GM20431 (cell line): ENCODE measurements at regions not wholly inside any gene's neighbourhood (a gene's known extent, or its start where the extent isn't known, plus 50 kb on each side); places are given as distances from the start of the nearest gene placed in this dataset.

Experiments used
- in situ Hi-C: fragments of 300-500 bp; cut with MseI, MboI; formaldehyde crosslinking; loops from one replicate; pipeline ENCODE4 v1.15.0; 2020; ENCODE audit warnings: low sequenced_read_pairs; ENCODE audit not compliant: unreplicated experiment

GRCh38 chr10:89879121-89879520, 177.7 kb downstream of the KIF20B start:
- in situ Hi-C loops: no loop called here

GRCh38 chr10:89887406-89887805, 186.0 kb downstream of the KIF20B start:
- in situ Hi-C loops: no loop called here

- in situ Hi-C loops: no loop called here
These were observed 186.4 kb downstream of the KIF20B start for GRCh38 chr10:89887830-89888229.

GRCh38 chr10:89888321-89889070, 187.1 kb downstream of the KIF20B start:
- in situ Hi-C loops: no loop called here

- in situ Hi-C loops: no loop called here
These were observed 188.2 kb downstream of the KIF20B start for GRCh38 chr10:89889606-89890005.

- in situ Hi-C loops: no loop called here
These were observed 189.7 kb downstream of the KIF20B start for GRCh38 chr10:89891006-89891535.

- in situ Hi-C loops: no loop called here
These were observed 192.7 kb downstream of the KIF20B start for GRCh38 chr10:89894051-89894450.

- in situ Hi-C loops: no loop called here
These were observed 199.2 kb downstream of the KIF20B start for GRCh38 chr10:89900554-89900953.

- in situ Hi-C loops: no loop called here
These were observed 200.5 kb downstream of the KIF20B start for GRCh38 chr10:89901895-89902294.

- in situ Hi-C loops: no loop called here
These were observed 203.4 kb downstream of the KIF20B start for GRCh38 chr10:89904755-89905154.

GRCh38 chr10:89909752-89910151, 208.4 kb downstream of the KIF20B start:
- in situ Hi-C loops: no loop called here

- in situ Hi-C loops: no loop called here
These were observed 213.6 kb downstream of the KIF20B start for GRCh38 chr10:89915021-89915420.

GRCh38 chr10:89915968-89916367, 214.6 kb downstream of the KIF20B start:
- in situ Hi-C loops: no loop called here

GRCh38 chr10:89916468-89917215, 215.3 kb downstream of the KIF20B start:
- in situ Hi-C loops: no loop called here

GRCh38 chr10:89921403-89921802, 220.0 kb downstream of the KIF20B start:
- in situ Hi-C loops: no loop called here

GRCh38 chr10:89923661-89924060, 222.3 kb downstream of the KIF20B start:
- in situ Hi-C loops: no loop called here

- in situ Hi-C loops: no loop called here
These were observed 222.9 kb downstream of the KIF20B start for GRCh38 chr10:89924261-89924660.

GRCh38 chr10:89926736-89927135, 225.3 kb downstream of the KIF20B start:
- in situ Hi-C loops: no loop called here

- in situ Hi-C loops: no loop called here
These were observed 228.1 kb downstream of the KIF20B start for GRCh38 chr10:89929282-89930026.

GRCh38 chr10:89937494-89937893, 236.1 kb downstream of the KIF20B start:
- in situ Hi-C loops: no loop called here

- in situ Hi-C loops: no loop called here
These were observed 238.7 kb downstream of the KIF20B start for GRCh38 chr10:89940076-89940475.
